ENCODE measurements at regions not wholly inside any gene's neighbourhood (a gene's known extent, or its start where the extent isn't known, plus 50 kb on each side); places are given as distances from the start of the nearest gene placed in this dataset.

GRCh38 chr2:198702796-198703195, 754.9 kb downstream of the SATB2 start:
- no peak for DNase-seq (ENCODE audit: low read depth)

GRCh38 chr2:198701481-198701880, 756.3 kb downstream of the SATB2 start:
- DNase-seq (ENCODE audit: low read depth), result no peak

DNA sequence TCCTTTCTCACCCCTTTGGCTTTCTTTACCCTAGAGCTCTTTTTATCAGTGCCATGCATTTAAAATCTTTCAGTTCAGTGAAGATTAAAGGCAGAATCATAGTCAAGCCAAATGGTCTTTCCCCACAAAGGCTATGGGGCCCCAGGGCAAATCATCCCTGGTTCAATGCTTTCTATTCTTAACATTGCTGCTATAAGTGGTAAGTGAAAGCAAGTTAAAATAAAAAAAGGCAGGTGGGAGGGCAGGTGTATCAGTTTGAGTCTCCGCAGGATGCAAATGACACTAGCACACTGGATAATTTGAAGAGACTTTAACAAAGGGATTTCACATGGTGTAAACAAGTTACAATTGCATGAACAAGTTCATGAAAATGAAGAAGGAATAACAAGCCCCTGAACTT, 757.4 kb downstream of the SATB2 start:
- no peak for DNase-seq (ENCODE audit: low read depth)

DNA sequence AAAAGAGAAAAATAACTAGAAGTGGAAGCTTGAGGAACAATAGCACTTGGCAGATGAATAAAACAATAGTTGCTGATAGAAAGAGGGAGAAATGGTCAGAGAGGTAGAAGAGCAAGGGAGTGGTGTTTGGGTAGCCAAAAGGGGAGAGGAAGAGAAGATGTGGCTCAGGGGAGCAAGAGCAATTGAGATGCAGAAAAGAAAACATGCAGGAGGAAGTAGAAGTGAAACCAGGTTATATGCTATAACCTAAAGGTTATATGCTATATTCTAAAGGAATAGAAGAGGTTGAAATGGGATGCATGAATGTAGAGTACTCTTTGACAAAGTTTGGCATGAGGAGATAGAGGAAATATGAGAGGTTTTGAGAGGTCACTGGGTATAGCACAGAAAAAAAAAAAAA, 759.5 kb downstream of the SATB2 start:
- DNase-seq (ENCODE audit: low read depth), result no peak

GRCh38 chr2:198697794-198698193, 759.9 kb downstream of the SATB2 start:
- no peak for DNase-seq (ENCODE audit: low read depth)

DNA sequence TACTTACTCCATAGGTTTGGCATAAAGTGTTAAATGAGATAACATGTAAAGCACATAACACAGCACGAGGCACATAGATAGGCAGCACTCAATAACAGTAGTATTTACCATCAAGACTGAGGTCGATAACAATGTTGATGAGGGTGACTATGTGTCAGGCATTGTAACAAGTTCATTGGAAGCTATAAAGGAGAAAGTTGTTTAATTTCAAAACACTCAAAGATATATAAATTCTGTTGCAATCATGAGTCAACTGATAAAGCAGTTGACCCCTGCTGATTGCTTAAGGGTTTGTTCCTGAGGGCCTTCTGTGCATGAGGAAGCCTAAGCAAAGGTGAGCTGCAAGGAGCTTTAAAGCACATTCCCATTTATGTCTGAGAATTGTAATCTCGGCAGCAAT, 760.5 kb downstream of the SATB2 start:
- DNase-seq (ENCODE audit: low read depth), result no peak

- DNase-seq (ENCODE audit: low read depth), result no peak
Observed at GRCh38 chr2:198695879-198696278, 761.9 kb downstream of the SATB2 start.

GRCh38 chr2:198692907-198693510, 764.7 kb downstream of the SATB2 start:
- no peak for DNase-seq (ENCODE audit: low read depth)

DNA sequence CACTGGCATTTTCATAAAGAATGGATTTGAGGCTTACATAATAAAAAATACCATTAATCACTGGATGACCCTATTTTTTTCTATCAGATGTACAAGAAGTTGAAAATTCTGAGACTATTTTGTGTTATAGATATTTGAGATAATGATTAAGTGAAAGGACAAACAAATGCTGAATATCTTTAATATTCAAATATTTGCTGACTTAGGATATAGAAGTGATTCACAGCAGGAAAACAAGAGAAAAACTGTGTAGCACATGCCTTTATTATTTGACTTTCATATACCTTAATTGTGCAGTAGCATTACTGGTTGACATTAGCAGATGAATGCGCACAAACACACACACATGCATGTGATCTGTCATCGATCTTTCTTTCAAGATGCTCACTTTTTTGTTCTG, 766.5 kb downstream of the SATB2 start:
- no peak for DNase-seq (ENCODE audit: low read depth)

DNA sequence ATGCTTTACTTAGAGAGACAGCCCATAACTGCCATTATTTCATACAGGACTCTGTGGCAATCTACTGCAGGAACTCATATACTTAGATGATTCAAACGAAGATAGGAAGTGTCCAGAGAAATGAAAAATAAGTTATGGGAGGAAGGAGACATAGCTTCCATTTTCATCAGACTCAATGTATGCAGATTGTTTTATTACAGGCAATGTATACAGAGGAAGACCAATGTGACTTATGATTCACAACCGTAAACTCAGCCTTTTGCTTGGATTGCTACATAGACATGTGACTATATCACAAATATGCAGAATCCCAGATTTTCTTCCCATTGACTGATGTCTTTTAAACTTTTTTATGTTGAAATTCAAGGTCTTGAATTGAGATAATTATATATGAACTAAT, 793.4 kb downstream of the SATB2 start:
- no peak for DNase-seq (ENCODE audit: low read depth)

- DNase-seq (ENCODE audit: low read depth), result no peak
Observed at GRCh38 chr2:198662905-198663304, 794.8 kb downstream of the SATB2 start.

GRCh38 chr2:198660501-198660900, 797.2 kb downstream of the SATB2 start:
- no peak for DNase-seq (ENCODE audit: low read depth)

DNA sequence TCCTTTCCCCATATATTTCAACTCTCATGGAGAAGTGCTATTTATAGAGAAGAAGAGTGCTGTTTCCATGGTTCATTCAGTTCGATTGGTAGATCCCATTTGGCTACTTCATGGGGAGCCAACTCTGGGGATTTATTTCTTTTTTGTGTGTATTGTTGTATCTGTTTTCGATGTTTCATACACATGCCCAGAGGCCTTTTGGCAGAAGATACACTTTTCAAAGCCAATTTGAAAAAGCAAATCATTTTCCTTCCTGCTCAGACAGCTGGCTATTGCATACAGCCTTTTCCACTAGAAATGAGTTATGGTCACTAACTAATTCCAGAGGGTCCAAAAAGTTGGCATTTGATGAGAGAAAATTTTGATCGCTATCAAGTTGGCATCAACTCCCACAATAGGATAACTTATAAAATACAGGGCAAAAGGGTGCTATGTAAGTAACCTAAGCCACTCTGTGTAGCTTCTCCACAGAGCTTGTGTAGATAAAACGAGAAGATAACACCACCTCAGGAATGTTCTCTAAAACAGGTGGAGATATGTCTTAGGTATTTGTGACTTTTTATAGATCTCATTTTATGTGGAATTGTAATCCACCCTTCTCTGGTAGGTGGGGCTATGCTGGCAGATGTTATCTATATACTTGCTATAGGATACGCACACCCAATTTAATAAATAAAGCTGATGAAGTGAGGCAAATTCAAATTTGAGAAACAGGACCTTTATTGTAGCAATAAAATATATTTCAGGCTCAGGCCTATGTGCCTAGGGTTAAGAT, 798.5 kb downstream of the SATB2 start:
- DNase-seq (ENCODE audit: low read depth), result no peak

DNA sequence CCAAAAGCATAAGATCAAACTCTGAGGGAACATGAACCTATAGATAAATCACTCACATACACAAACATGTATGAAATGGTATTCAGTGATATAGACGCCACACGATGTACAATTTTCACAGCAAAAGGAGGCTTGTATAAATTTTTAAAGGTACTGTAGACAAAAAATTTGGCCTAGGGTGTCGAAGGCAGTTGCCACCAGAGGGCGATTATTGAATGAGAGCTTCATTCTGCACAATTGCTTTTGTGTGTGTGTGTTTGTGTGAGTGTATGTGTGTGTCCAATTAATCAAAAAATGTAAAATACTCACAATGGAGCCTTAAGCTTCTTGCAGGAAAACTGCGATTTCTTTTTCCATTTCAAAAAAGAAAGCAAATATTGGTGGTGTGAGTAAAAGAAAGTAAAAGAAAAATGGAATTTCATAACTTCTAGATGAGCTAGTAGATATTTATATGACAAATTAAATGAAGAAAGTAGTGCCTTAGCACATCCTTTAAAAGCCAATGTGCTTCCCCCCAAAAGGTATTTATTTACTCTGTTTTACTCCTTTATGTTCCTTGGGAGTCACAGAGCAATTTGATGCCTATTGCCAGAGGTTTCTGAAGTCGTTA, 800.1 kb downstream of the SATB2 start:
- no peak for DNase-seq (ENCODE audit: low read depth)

- DNase-seq (ENCODE audit: low read depth), result no peak
Observed at GRCh38 chr2:198656869-198657268, 800.9 kb downstream of the SATB2 start.

DNA sequence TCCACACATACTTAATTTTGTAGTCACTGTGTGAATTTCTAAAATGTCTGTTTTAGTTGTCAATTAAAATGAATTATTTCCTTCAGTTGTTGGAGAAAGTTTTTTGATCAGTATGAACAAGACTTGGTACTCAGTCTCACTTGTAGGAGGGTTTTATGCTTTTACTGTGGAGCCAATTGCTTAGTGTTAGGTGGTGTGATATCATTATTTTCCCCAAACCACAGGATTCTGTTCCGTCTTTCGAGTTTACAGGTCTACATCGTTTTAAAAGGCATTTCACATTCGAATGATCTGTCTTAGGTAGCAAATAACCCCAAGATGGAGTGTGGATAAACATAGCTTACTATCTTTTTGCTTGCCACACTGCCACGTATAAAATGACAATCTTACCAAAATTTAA, 803.1 kb downstream of the SATB2 start:
- DNase-seq (ENCODE audit: low read depth), result no peak

- DNase-seq (ENCODE audit: low read depth), result no peak
Observed at GRCh38 chr2:198653311-198653710, 804.4 kb downstream of the SATB2 start.

DNA sequence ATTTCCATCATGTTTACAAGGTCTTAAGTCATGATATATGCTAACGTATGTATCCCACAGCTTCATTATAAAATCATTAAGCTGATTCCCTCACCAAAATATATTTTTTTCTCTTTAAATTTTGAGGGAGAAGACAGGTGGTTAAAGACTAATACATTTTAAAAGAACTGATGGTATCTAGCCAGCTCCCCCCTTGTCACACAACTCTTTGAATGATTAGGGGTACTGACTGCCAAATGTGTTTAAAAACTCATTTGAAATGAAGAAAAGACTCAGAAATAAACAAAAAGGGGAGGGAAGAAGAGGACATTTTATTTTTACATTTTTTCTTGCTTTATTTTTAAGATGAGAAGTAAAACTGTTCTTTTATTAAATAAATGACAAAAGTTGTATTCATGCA, 805.3 kb downstream of the SATB2 start:
- no peak for DNase-seq (ENCODE audit: low read depth)

- DNase-seq (ENCODE audit: low read depth), result no peak
Observed at GRCh38 chr2:198645816-198646215, 811.9 kb downstream of the SATB2 start.

- DNase-seq (ENCODE audit: low read depth), result no peak
Observed at GRCh38 chr2:198641161-198641560, 816.6 kb downstream of the SATB2 start.

GRCh38 chr2:198640463-198640862, 817.3 kb downstream of the SATB2 start:
- DNase-seq (ENCODE audit: low read depth), result no peak

GRCh38 chr2:198639580-198639979, 818.2 kb downstream of the SATB2 start:
- no peak for DNase-seq (ENCODE audit: low read depth)

DNA sequence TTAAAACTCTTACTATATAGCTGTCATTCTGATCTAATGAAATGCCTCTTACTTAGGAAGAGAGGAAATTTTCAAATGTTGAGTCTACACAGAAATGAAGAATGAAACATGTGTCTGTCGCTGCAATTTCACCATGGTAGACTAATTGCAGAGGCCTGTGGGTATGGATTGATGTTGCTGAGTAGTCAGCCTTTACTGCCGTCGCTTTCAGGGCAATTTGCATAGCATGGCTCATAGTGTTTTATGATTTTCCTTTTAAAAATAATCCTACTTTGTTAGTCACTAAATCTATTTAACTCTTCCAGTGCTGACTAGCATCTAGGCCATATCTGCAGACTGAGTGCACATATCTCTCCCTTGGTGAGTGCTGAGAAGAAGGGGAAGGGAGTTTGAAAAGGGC, 819.2 kb downstream of the SATB2 start:
- DNase-seq (ENCODE audit: low read depth), result no peak

- no peak for DNase-seq (ENCODE audit: low read depth)
Observed at GRCh38 chr2:198630384-198630783, 826.0 kb downstream of the PLCL1 start.

Measured in stimulated activated CD8-positive, alpha-beta memory T cell treated with anti-CD3 and anti-CD28 coated beads, Interleukin-15, amount 100 ng/mL, for 1 hour (primary cell).